SK-N-SH (cell line): ENCODE measurements at regions not wholly inside any gene's neighbourhood (a gene's known extent, or its start where the extent isn't known, plus 50 kb on each side); places are given as distances from the start of the nearest gene placed in this dataset.

Source experiments
- CTCF ChIA-PET: fragments of 300-600, 350-600 bp; formaldehyde crosslinking; extraction: SDS; loops from one replicate; lab custom pipeline; 2021; lab: Yijun Ruan, JAX
- POLR2A ChIA-PET: fragments of 350-600 bp; sonication (Branson Sonifier 250); formaldehyde crosslinking; extraction: SDS; loops from one replicate; lab custom pipeline; 2020; ENCODE audit warnings: antibody characterized with exemption, inconsistent platforms; lab: Yijun Ruan, JAX
- DNase-seq: peaks from one replicate; pipeline ENCODE4 v3.0.0; 2012
- H2AFZ ChIP-seq: fragments of 200-600 bp; sonication (generic); 2 replicates; pipeline ENCODE4 v1.8.1; 2016; ENCODE audit warnings: antibody characterized with exemption, mild to moderate bottlenecking, low read depth
- H3F3A ChIP-seq: fragments of 200-600 bp; sonication (generic); replicated peaks from 2 replicates; pipeline ENCODE3; 2016; ENCODE audit warnings: antibody characterized with exemption, mild to moderate bottlenecking; ENCODE audit not compliant: insufficient read depth
- H3K27ac ChIP-seq, 2 experiments: fragments of 200-500 bp in 1 of 2; fragments of 200-600 bp in 1 of 2; sonication (Bioruptor generic) in 1 of 2; sonication (generic), shearing (Covaris generic) in 1 of 2; 2 replicates each; pipeline versions ENCODE4 v1.5.1 to v1.6.1; 2014 to 2016; ENCODE audit warnings: low read depth in 2 of 2, inconsistent platforms in 1 of 2, low read length in 1 of 2, mild to moderate bottlenecking in 1 of 2, mixed read lengths in 1 of 2
- H3K27me3 ChIP-seq: fragments of 200-600 bp; sonication (generic), shearing (Covaris generic); 2 replicates; pipeline ENCODE4 v1.6.1; 2016; ENCODE audit warnings: mixed run types; ENCODE audit not compliant: insufficient read depth
- H3K36me3 ChIP-seq, 2 experiments: fragments of 200-500 bp in 1 of 2; fragments of 200-600 bp in 1 of 2; sonication (Bioruptor generic) in 1 of 2; sonication (generic) in 1 of 2; replicated peaks in 1 of 2; 2 replicates each; pipeline versions ENCODE3 to v1.5.1; 2014 to 2016; ENCODE audit warnings: low read length in 1 of 2, mild to moderate bottlenecking in 1 of 2; ENCODE audit not compliant: insufficient read depth in 2 of 2, control insufficient read depth in 1 of 2
- H3K4me1 ChIP-seq, 2 experiments: fragments of 200-500 bp in 1 of 2; fragments of 200-600 bp in 1 of 2; sonication (Bioruptor generic) in 1 of 2; sonication (generic), shearing (Covaris generic) in 1 of 2; 2 replicates each; pipeline versions ENCODE4 v1.5.1 to v1.6.1; 2014 to 2016; ENCODE audit warnings: low read depth in 1 of 2, low read length in 1 of 2, mixed run types in 1 of 2; ENCODE audit not compliant: insufficient read depth in 2 of 2, control insufficient read depth in 1 of 2
- H3K4me2 ChIP-seq: fragments of 200-600 bp; sonication (generic), shearing (Covaris generic); 2 replicates; pipeline ENCODE4 v1.6.1; 2017; ENCODE audit warnings: mixed run types
- H3K4me3 ChIP-seq, 2 experiments: fragments of 200-500 bp in 1 of 2; fragments of 200-600 bp in 1 of 2; sonication (Bioruptor generic) in 1 of 2; sonication (generic), shearing (Covaris generic) in 1 of 2; 2 replicates each; pipeline versions ENCODE4 v1.5.1 to v1.8.1; 2014 to 2016; ENCODE audit warnings: low read depth in 2 of 2, inconsistent platforms in 1 of 2, low read length in 1 of 2, mild to moderate bottlenecking in 1 of 2, mixed read lengths in 1 of 2, moderate library complexity in 1 of 2
- H3K79me2 ChIP-seq: fragments of 200-600 bp; sonication (generic); 2 replicates; pipeline ENCODE4 v1.8.1; 2017; ENCODE audit warnings: mild to moderate bottlenecking; ENCODE audit not compliant: insufficient read depth
- H3K9ac ChIP-seq: fragments of 200-600 bp; sonication (generic); 2 replicates; pipeline ENCODE4 v1.6.1; 2017; ENCODE audit warnings: mixed run types
- H3K9me2 ChIP-seq: fragments of 200-600 bp; sonication (generic); 2 replicates; pipeline ENCODE4 v1.6.1; 2017; ENCODE audit warnings: mixed run types
- H3K9me3 ChIP-seq: fragments of 200-600 bp; sonication (generic); 2 replicates; pipeline ENCODE4 v1.6.1; 2017; ENCODE audit warnings: mixed run types, mild to moderate bottlenecking, moderate library complexity
- H4K20me1 ChIP-seq: fragments of 200-600 bp; sonication (generic); 2 replicates; pipeline ENCODE4 v1.6.1; 2017; ENCODE audit warnings: mild to moderate bottlenecking, mixed run types; ENCODE audit not compliant: insufficient read depth
- CTCF ChIP-seq: fragments of 200-600 bp; sonication (generic); IDR thresholded peaks from 2 replicates; pipeline ENCODE4 v1.6.1; 2017; ENCODE audit warnings: antibody characterized with exemption, mild to moderate bottlenecking, moderate library complexity
- FOSL2 ChIP-seq: IDR thresholded peaks from 2 replicates; pipeline ENCODE4 v1.4.0; 2012; ENCODE audit warnings: low read depth, mild to moderate bottlenecking, moderate library complexity, borderline replicate concordance
- GABPA ChIP-seq: IDR thresholded peaks from 2 replicates; pipeline ENCODE4 v1.4.0; 2012; ENCODE audit warnings: low read depth, mild to moderate bottlenecking
- JUND ChIP-seq: IDR thresholded peaks from 2 replicates; pipeline ENCODE4 v1.4.0; 2012
- MEF2A ChIP-seq: IDR thresholded peaks from 2 replicates; pipeline ENCODE4 v1.4.0; 2012; ENCODE audit warnings: low read depth, borderline replicate concordance
- PBX3 ChIP-seq: IDR thresholded peaks from 2 replicates; pipeline ENCODE4; 2012
- POLR2AphosphoS5 ChIP-seq: IDR thresholded peaks from 2 replicates; pipeline ENCODE4 v1.6.1; 2012; ENCODE audit warnings: low read depth, low read length
- TCF12 ChIP-seq: IDR thresholded peaks from 2 replicates; pipeline ENCODE4 v1.4.0; 2012
- TEAD4 ChIP-seq: IDR thresholded peaks from 2 replicates; pipeline ENCODE4 v1.4.0; 2012; ENCODE audit warnings: mild to moderate bottlenecking, borderline replicate concordance; ENCODE audit not compliant: insufficient read depth
- USF1 ChIP-seq: IDR thresholded peaks from 2 replicates; pipeline ENCODE4 v1.4.0; 2012; ENCODE audit warnings: low read depth, borderline replicate concordance
- WGBS: methylation state at CpG from one replicate; pipeline ENCODE4 v1.1.6; 2017; ENCODE audit warnings: low lambda C conversion rate; 5-methylcytosine and 5-hydroxymethylcytosine counted together

- no peak overlapping the region for H3K4me3 ChIP-seq
- POLR2A ChIA-PET: no interaction called here
- H3K27me3 ChIP-seq: no peaks in the 10 kb centered on the region
- no peak overlapping the region for H3K27ac ChIP-seq
- peaks cover 60 to 66% of the 10 kb centered on the region in 2 experiments for H3K36me3 ChIP-seq
- DNase-seq: no peak
- H3F3A ChIP-seq: no peaks in the 10 kb centered on the region
- H3K4me2 ChIP-seq: no peak overlapping the region
- H3K79me2 ChIP-seq: no peaks in the 10 kb centered on the region
- CTCF ChIA-PET: no interaction called here
- 95% methylated on average over 4 of the region's 4 CpGs for WGBS
- no peaks in the 10 kb centered on the region for H3K4me1 ChIP-seq
- no peaks in the 10 kb centered on the region for H4K20me1 ChIP-seq
- H3K9me2 ChIP-seq: no peaks in the 10 kb centered on the region
- TF ChIP-seq GABPA (no peak), TCF12 (no peak), JUND (no peak), MEF2A (no peak)
- H3K9ac ChIP-seq: no peak overlapping the region
- no peaks in the 10 kb centered on the region for H3K9me3 ChIP-seq
- H2AFZ ChIP-seq: no peak overlapping the region
Measured at GRCh38 chr4:122243785-122244184, 91.7 kb downstream of the BLTP1 start.

GRCh38 chr4:122244764-122245163 is 92.6 kb downstream of the BLTP1 start:
- no peak for DNase-seq
- no peaks in the 10 kb centered on the region for H4K20me1 ChIP-seq
- H3K4me3 ChIP-seq: no peak overlapping the region
- ChIA-PET POLR2A (no interaction called here), CTCF (no interaction called here)
- H3K9me3 ChIP-seq: no peaks in the 10 kb centered on the region
- H3K9me2 ChIP-seq: no peaks in the 10 kb centered on the region
- peaks cover 58 to 65% of the 10 kb centered on the region in 2 experiments for H3K36me3 ChIP-seq
- 96% methylated on average over 3 of the region's 3 CpGs for WGBS
- H2AFZ ChIP-seq: no peak overlapping the region
- H3K27me3 ChIP-seq: no peaks in the 10 kb centered on the region
- no peak overlapping the region for H3K27ac ChIP-seq
- TF ChIP-seq FOSL2: no peak
- TF ChIP-seq PBX3: no peak
- no peak for TF ChIP-seq JUND
- TF ChIP-seq TCF12: no peak
- no peak for TF ChIP-seq CTCF
- no peak for TF ChIP-seq USF1
- TF ChIP-seq TEAD4: no peak
- H3K9ac ChIP-seq: no peak overlapping the region
- no peaks in the 10 kb centered on the region for H3K4me1 ChIP-seq
- no peaks in the 10 kb centered on the region for H3F3A ChIP-seq
- H3K79me2 ChIP-seq: no peaks in the 10 kb centered on the region
- no peak overlapping the region for H3K4me2 ChIP-seq

GRCh38 chr4:122246551-122246950 is 94.4 kb downstream of the BLTP1 start:
- no peak overlapping the region for H2AFZ ChIP-seq
- no peaks in the 10 kb centered on the region for H3K9me3 ChIP-seq
- TF ChIP-seq CTCF (no peak), POLR2AphosphoS5 (no peak)
- TF ChIP-seq, all 33 proteins: peak for 0
- ChIA-PET CTCF (no interaction called here), POLR2A (no interaction called here)
- H4K20me1 ChIP-seq: no peaks in the 10 kb centered on the region
- H3K9ac ChIP-seq: no peak overlapping the region
- H3K9me2 ChIP-seq: no peaks in the 10 kb centered on the region
- no peaks in the 10 kb centered on the region for H3K4me1 ChIP-seq
- H3K27me3 ChIP-seq: no peaks in the 10 kb centered on the region
- H3K79me2 ChIP-seq: no peaks in the 10 kb centered on the region
- H3K4me3 ChIP-seq: no peak overlapping the region
- no peak overlapping the region for H3K27ac ChIP-seq
- H3K36me3 ChIP-seq: peaks cover 57 to 71% of the 10 kb centered on the region in 2 experiments
- no peak for DNase-seq
- WGBS: 95% methylated on average over 2 of the region's 2 CpGs
- no peaks in the 10 kb centered on the region for H3F3A ChIP-seq
- no peak overlapping the region for H3K4me2 ChIP-seq
